ENCODE measurements at regions not wholly inside any gene's neighbourhood (a gene's known extent, or its start where the extent isn't known, plus 50 kb on each side); places are given as distances from the start of the nearest gene placed in this dataset.

DNA sequence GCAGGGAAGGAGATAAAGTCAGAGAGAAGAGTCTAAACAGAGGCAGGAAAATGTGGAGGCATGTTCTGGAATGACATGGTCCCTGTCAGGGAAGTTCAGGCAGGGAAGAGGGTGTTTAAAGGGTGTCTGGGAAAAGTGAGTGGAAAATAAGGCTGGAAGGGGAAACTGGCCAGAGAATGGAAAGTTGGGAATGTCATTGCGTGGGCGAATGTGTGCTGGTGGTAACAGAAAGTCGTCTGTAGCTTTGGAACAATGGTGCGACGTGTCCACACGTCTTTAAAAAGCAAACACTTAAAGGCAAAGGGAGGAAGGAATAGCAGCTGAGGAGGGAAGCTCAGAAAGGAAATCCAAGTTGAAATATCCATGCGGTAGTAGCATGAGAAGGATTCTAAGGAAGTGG is 469.5 kb upstream of the SALL3 start:
- no peaks in the 10 kb centered on the region for H3K36me3 ChIP-seq (ENCODE audit: control insufficient read depth, insufficient read depth, low read length)
- H3K79me2 ChIP-seq (ENCODE audit: control insufficient read depth, insufficient read depth, low read length), result no peaks in the 10 kb centered on the region
- H3K4me3 ChIP-seq (replicated peaks in 1 of 4; ENCODE audit: control extremely low read depth in 1 of 4, insufficient read depth in 1 of 4, low read depth in 3 of 4, low read length in 4 of 4), result no peak overlapping the region
- no peak for DNase-seq (ENCODE audit: low read depth in 2 of 2)
- H2AFZ ChIP-seq (ENCODE audit: low read length), result no peak overlapping the region
- H3K9me3 ChIP-seq (ENCODE audit: control insufficient read depth, insufficient read depth, low read depth, low read length), result no peaks in the 10 kb centered on the region
- H3K4me1 ChIP-seq (ENCODE audit: control insufficient read depth, extremely low read depth, insufficient read depth, low read length), result no peaks in the 10 kb centered on the region
- no peak overlapping the region for H3K27ac ChIP-seq (ENCODE audit: insufficient read depth, low read length)
- H4K20me1 ChIP-seq (ENCODE audit: control insufficient read depth, extremely low read depth, insufficient read depth, low read length), result no peaks in the 10 kb centered on the region
- H3K9ac ChIP-seq (ENCODE audit: insufficient read depth, low read length), result no peak overlapping the region
- no peaks in the 10 kb centered on the region for H3K27me3 ChIP-seq (ENCODE audit: control insufficient read depth, insufficient read depth, low read length)
- TF ChIP-seq, protein P1, sequence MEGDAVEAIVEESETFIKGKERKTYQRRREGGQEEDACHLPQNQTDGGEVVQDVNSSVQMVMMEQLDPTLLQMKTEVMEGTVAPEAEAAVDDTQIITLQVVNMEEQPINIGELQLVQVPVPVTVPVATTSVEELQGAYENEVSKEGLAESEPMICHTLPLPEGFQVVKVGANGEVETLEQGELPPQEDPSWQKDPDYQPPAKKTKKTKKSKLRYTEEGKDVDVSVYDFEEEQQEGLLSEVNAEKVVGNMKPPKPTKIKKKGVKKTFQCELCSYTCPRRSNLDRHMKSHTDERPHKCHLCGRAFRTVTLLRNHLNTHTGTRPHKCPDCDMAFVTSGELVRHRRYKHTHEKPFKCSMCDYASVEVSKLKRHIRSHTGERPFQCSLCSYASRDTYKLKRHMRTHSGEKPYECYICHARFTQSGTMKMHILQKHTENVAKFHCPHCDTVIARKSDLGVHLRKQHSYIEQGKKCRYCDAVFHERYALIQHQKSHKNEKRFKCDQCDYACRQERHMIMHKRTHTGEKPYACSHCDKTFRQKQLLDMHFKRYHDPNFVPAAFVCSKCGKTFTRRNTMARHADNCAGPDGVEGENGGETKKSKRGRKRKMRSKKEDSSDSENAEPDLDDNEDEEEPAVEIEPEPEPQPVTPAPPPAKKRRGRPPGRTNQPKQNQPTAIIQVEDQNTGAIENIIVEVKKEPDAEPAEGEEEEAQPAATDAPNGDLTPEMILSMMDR (conservative IDR thresholded peaks at IDR 0.05 in 1 of 2, IDR thresholded peaks at IDR 0.05 in 1 of 2; ENCODE audit: low read depth in 1 of 2, low read length in 2 of 2), result no peak
- no peak for TF ChIP-seq EZH2 (IDR thresholded peaks at IDR 0.05; ENCODE audit: low read length, missing control alignments)
- H3K4me2 ChIP-seq (ENCODE audit: extremely low read depth, insufficient read depth, low read length), result no peak overlapping the region

DNA sequence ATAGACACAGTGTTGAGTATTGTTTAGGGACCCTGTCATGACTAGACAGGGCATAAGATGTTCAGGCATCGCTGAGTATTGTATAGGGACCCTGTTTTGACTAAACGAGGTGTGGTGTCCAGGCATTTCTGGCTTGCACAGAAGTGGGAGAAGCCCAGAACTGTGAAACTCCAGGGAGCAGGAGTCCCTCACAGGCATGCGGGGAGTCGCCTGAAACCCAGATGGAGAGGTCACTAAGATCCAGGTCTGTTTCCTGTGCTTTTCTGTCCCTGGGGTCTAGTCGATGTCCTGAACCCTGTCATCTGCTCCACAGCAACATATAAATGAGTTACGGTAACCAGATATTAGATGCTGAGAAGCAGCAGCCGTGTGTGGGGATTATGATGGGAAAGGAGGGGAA is 469.0 kb upstream of the SALL3 start:
- Histone ChIP-seq H3K9me3 (ENCODE audit: control insufficient read depth, insufficient read depth, low read depth, low read length) (no peaks in the 10 kb centered on the region), H3K4me3 (replicated peaks in 1 of 4; ENCODE audit: control extremely low read depth in 1 of 4, insufficient read depth in 1 of 4, low read depth in 3 of 4, low read length in 4 of 4) (no peak overlapping the region), H3K27me3 (ENCODE audit: control insufficient read depth, insufficient read depth, low read length) (no peaks in the 10 kb centered on the region), H3K27ac (ENCODE audit: insufficient read depth, low read length) (no peak overlapping the region), H4K20me1 (ENCODE audit: control insufficient read depth, extremely low read depth, insufficient read depth, low read length) (no peaks in the 10 kb centered on the region), H3K9ac (ENCODE audit: insufficient read depth, low read length) (no peak overlapping the region), H3K4me1 (ENCODE audit: control insufficient read depth, extremely low read depth, insufficient read depth, low read length) (no peaks in the 10 kb centered on the region), H3K79me2 (ENCODE audit: control insufficient read depth, insufficient read depth, low read length) (no peaks in the 10 kb centered on the region), H3K36me3 (ENCODE audit: control insufficient read depth, insufficient read depth, low read length) (no peaks in the 10 kb centered on the region), H3K4me2 (ENCODE audit: extremely low read depth, insufficient read depth, low read length) (no peak overlapping the region), H2AFZ (ENCODE audit: low read length) (no peak overlapping the region)
- DNase-seq (ENCODE audit: low read depth in 2 of 2), result no peak
- no peak for TF ChIP-seq EZH2 (IDR thresholded peaks at IDR 0.05; ENCODE audit: low read length, missing control alignments)
- TF ChIP-seq, protein P1 (conservative IDR thresholded peaks at IDR 0.05 in 1 of 2, IDR thresholded peaks at IDR 0.05 in 1 of 2; ENCODE audit: low read depth in 1 of 2, low read length in 2 of 2), result no peak

DNA sequence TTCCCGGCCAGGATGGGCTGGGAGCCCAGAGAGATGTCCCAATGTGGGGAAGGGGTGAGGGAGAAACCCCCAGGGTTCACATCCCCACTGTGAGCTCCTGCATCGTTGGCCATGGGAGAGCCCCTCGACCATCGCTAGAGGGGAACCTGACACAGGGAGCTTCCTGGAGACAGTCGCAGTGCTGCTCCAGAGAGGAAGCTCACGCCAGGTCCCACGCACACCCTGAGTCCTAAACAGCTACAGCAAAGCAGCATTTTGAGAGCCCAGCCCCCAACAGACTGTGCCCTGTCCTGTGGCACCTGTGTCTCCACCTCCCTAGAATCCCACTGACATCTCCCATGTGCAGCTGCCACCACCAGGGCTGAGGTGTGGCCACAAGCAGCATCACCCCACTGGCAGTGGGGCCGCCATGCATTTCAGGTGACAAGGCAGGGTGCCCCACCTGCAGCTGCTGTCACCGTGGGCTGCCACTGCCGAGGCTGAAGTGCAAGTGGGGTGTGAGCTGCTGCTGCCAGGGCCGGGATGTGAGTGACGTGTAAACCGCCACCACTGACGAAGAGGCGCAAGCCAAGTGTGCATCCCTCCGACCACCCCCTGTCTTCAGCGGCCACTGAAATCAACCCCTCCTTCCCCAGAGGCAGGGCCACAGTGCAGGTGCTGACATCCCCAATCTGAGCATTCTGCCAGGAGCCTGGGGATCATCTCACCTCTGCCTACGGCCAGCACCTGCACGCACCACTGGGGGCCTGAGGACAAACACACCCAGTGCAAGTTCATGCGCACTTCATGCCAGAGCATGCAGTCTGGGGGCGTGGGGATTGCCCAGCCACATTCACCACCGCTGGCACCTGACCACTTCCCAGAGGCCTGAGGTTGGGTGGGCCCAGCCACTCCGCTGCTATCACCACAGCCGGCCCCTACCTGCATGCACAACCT is 467.7 kb upstream of the SALL3 start:
- TF ChIP-seq, protein P1 (conservative IDR thresholded peaks at IDR 0.05 in 1 of 2, IDR thresholded peaks at IDR 0.05 in 1 of 2; ENCODE audit: low read depth in 1 of 2, low read length in 2 of 2), result no peak
- TF ChIP-seq EZH2 (IDR thresholded peaks at IDR 0.05; ENCODE audit: low read length, missing control alignments), result no peak
- Histone ChIP-seq H3K27ac (ENCODE audit: insufficient read depth, low read length) (no peak overlapping the region), H3K27me3 (ENCODE audit: control insufficient read depth, insufficient read depth, low read length) (no peaks in the 10 kb centered on the region), H4K20me1 (ENCODE audit: control insufficient read depth, extremely low read depth, insufficient read depth, low read length) (no peaks in the 10 kb centered on the region), H3K9me3 (ENCODE audit: control insufficient read depth, insufficient read depth, low read depth, low read length) (no peaks in the 10 kb centered on the region), H3K9ac (ENCODE audit: insufficient read depth, low read length) (no peak overlapping the region), H3K4me1 (ENCODE audit: control insufficient read depth, extremely low read depth, insufficient read depth, low read length) (no peaks in the 10 kb centered on the region), H3K4me2 (ENCODE audit: extremely low read depth, insufficient read depth, low read length) (no peak overlapping the region), H3K79me2 (ENCODE audit: control insufficient read depth, insufficient read depth, low read length) (no peaks in the 10 kb centered on the region), H3K36me3 (ENCODE audit: control insufficient read depth, insufficient read depth, low read length) (no peaks in the 10 kb centered on the region), H3K4me3 (replicated peaks in 1 of 4; ENCODE audit: control extremely low read depth in 1 of 4, insufficient read depth in 1 of 4, low read depth in 3 of 4, low read length in 4 of 4) (no peak overlapping the region), H2AFZ (ENCODE audit: low read length) (no peak overlapping the region)
- DNase-seq (ENCODE audit: low read depth in 2 of 2), result no peak

Measured in fibroblast of lung (primary cell).